ENCODE measurements at regions not wholly inside any gene's neighbourhood (a gene's known extent, or its start where the extent isn't known, plus 50 kb on each side); places are given as distances from the start of the nearest gene placed in this dataset.

DNA sequence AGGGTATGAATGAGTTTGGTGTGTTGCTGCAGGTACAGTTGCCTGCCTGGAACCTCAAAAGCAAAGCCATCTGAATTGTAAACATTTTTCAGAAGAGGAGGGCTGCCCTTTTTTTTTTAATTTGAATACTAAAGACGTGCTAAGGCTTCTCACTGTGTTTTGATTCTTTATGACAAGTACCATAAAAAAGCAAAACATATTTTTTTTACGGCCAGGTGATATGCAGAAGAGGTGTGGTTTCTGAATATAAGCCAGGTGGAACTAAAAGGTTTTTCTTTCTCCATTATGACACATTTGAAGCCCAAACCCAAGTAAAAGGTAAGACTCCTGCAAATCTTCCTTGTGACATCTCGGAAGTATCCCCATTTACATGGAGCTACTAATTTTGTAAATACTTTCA is 246.3 kb downstream of the IRS1 start:
- TF ChIP-seq, protein P1, sequence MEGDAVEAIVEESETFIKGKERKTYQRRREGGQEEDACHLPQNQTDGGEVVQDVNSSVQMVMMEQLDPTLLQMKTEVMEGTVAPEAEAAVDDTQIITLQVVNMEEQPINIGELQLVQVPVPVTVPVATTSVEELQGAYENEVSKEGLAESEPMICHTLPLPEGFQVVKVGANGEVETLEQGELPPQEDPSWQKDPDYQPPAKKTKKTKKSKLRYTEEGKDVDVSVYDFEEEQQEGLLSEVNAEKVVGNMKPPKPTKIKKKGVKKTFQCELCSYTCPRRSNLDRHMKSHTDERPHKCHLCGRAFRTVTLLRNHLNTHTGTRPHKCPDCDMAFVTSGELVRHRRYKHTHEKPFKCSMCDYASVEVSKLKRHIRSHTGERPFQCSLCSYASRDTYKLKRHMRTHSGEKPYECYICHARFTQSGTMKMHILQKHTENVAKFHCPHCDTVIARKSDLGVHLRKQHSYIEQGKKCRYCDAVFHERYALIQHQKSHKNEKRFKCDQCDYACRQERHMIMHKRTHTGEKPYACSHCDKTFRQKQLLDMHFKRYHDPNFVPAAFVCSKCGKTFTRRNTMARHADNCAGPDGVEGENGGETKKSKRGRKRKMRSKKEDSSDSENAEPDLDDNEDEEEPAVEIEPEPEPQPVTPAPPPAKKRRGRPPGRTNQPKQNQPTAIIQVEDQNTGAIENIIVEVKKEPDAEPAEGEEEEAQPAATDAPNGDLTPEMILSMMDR (IDR thresholded peaks at IDR 0.05; ENCODE audit: borderline replicate concordance, insufficient read depth, low read depth, low read length): no peak
- H3K4me3 ChIP-seq (ENCODE audit: low read depth, low read length): no peak overlapping the region

DNA sequence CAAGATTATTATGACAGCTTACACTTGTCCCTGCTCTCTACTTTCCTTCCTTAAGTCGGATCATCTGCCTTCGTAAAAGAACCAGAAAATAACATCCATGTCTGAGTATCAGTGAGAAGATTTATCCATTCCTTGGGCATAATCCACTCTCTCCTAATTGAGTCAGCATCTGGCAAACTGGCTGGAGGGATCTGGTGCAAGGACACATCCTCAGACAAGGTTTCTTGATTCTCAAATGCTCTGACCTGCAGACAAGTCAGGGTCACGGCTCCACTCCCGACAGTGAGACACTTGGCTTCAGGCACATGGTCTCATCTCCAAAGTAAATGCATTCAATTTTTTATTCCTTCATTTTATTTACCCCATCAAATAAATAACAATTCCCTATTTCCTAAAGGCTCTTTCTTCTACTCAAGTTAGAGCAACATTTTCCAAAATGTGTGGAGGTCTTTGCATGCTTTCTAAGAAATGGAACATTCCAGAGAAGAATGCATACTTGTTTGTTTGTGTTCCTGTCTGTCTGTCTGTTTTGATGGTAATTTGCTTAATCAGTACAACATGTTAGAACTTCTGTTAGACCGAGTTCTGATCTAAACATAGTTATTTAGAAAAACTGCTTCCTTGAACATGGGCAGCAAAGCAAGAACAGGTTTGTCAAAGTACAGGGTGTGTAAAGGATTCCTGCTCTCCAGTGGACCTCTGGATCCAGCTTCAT is 246.9 kb downstream of the IRS1 start:
- TF ChIP-seq, protein P1 (IDR thresholded peaks at IDR 0.05; ENCODE audit: borderline replicate concordance, insufficient read depth, low read depth, low read length): no peak
- no peak overlapping the region for H3K4me3 ChIP-seq (ENCODE audit: low read depth, low read length)

DNA sequence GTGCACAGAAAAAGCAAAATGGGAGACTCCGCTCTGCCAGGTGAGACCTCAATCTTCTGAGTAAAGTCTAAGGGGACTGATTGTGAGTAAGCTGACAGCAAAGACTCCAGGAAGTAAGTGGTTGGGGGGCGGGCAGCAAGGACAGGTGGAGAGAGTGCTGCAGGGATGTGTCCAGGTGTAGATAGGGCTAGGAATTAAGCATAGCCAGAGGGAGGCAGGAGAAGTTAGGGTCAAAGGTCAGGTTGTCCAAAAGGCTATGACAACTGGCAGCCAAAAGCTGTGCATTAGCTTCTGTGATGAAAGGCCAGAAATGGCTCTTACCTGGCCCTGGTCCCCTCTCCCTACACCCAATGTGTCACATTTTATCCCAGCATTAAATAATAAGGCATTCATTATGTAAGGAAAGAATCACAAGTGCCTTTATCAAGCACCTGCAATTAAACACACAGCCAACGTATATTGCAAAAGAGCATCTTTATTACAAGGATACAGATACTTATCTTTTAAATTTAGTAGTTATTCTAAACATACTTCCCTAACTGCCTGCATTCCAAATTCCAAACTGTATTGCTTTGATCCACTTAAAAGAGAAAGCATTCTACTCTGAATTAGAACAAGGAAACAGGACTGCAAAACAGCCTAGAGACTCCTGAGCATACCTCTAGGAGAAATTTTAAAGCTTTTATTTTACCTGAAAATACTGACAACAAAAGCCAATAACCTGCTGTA is 247.9 kb downstream of the IRS1 start:
- no peak overlapping the region for H3K4me3 ChIP-seq (ENCODE audit: low read depth, low read length)
- TF ChIP-seq, protein P1 (IDR thresholded peaks at IDR 0.05; ENCODE audit: borderline replicate concordance, insufficient read depth, low read depth, low read length): no peak

DNA sequence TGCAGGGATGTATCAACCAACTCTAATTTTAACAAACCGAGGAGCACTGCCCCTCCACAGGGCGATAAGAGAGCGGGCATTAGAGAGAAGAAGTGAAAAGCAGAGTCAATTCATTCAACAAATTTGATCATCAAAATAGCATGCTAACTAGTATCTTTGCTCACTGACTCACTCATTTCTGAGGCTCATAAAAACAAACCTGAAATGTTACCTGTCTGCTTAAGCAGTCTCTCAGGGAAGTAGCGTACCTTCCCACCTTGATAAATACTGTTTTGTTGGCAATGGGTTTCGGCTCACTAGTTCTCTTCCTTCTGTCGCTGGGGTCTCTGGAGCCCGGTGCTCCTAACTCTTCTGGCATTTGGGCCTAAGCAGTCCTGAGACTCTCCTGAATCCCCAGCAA is 248.8 kb downstream of the IRS1 start:
- TF ChIP-seq, protein P1 (IDR thresholded peaks at IDR 0.05; ENCODE audit: borderline replicate concordance, insufficient read depth, low read depth, low read length): no peak
- H3K4me3 ChIP-seq (ENCODE audit: low read depth, low read length): no peak overlapping the region

DNA sequence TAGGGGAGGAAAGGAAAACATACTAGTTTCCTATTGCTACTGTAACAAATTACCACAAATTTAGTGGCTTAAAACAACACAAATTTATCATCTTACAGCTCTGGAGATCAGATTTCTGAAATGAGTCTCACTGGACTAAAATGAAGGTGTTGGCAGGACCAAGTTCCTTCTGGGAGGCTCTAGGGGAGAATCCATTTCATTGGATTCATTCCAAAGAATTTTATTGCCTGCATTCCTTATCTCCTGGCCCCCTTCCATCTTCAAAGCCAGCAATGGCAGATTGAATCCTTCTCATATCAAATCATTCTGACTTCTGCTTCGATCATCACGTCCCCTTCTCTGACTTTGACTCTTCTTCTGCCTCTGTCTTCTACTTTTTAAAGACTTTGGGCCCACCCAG is 250.9 kb downstream of the IRS1 start:
- TF ChIP-seq, protein P1 (IDR thresholded peaks at IDR 0.05; ENCODE audit: borderline replicate concordance, insufficient read depth, low read depth, low read length): no peak
- no peak overlapping the region for H3K4me3 ChIP-seq (ENCODE audit: low read depth, low read length)

DNA sequence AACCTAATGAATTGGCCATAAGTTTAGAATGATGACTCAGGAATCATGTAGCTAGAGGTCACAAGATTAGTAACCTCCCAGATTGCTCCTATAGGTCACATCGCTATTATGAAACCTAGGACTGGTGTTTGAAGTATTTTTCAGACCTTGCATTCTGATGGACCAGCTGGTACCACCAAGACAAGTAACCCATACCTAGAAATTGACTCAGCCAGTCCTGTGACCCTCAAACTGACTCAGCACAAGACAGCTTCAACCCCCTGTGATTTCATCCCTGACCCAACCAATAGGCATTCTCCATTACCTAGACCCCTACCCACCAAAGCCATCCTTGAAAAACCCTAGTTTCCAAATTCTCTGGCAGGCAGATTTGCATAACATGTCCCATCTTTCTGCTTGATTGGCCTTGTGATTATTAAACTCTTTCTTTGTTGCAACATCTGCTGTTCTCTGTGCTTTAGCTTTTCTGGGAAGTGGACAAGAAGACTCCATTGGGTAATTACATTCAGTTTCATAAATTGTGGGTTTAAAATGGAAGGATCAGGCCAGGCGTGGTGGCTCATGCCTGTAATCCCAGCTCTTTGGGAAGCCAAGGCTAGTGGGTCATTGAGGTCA is 254.9 kb downstream of the IRS1 start:
- TF ChIP-seq, protein P1 (IDR thresholded peaks at IDR 0.05; ENCODE audit: borderline replicate concordance, insufficient read depth, low read depth, low read length): no peak

More for the DNA sequence above, 254.9 kb downstream of the IRS1 start:
- no peak overlapping the region for H3K4me3 ChIP-seq (ENCODE audit: low read depth, low read length)

Data from GM12875 (cell line).